Suprapubic skin (tissue), 4 donors: ENCODE measurements at regions not wholly inside any gene's neighbourhood (a gene's known extent, or its start where the extent isn't known, plus 50 kb on each side); places are given as distances from the start of the nearest gene placed in this dataset.

Source experiments
- DNase-seq, 2 donors: peaks; one replicate each; pipeline ENCODE4 v3.0.0-alpha.2; 2019; ENCODE audit warnings: low spot score in 2 of 2
- H3K27ac ChIP-seq: fragments of 200-600 bp; sonication (generic); one replicate; pipeline ENCODE4 v1.5.1; 2019
- H3K27me3 ChIP-seq: fragments of 200-600 bp; sonication (generic); one replicate; pipeline ENCODE4 v1.5.1; 2019
- H3K36me3 ChIP-seq: fragments of 200-600 bp; sonication (generic); one replicate; pipeline ENCODE4 v1.5.1; 2019
- H3K4me1 ChIP-seq: fragments of 200-600 bp; sonication (generic); one replicate; pipeline ENCODE4 v1.5.1; 2019
- H3K4me3 ChIP-seq: fragments of 200-600 bp; sonication (generic); one replicate; pipeline ENCODE4 v1.5.1; 2019; ENCODE audit warnings: mild to moderate bottlenecking
- H3K9me3 ChIP-seq: fragments of 200-600 bp; sonication (generic); one replicate; pipeline ENCODE4 v1.5.1; 2019
- EP300 ChIP-seq: sonication (generic); formaldehyde crosslinking; IDR thresholded peaks from one replicate; pipeline ENCODE4 v1.6.1; 2017; ENCODE audit warnings: antibody characterized with exemption
- POLR2A ChIP-seq, 2 donors: fragments of 450-650 bp; IDR thresholded peaks; one replicate each; pipeline ENCODE4 v1.6.1; 2017; ENCODE audit warnings: antibody characterized with exemption in 2 of 2, mild to moderate bottlenecking in 2 of 2, moderate library complexity in 2 of 2
- POLR2AphosphoS5 ChIP-seq, 3 donors: sonication (generic); formaldehyde crosslinking; IDR thresholded peaks; one replicate each; pipeline ENCODE4 v1.6.1; 2017; ENCODE audit warnings: antibody characterized with exemption in 3 of 3
- WGBS: methylation state at CpG from one replicate; pipeline ENCODE4 v1.1.5; 2018; 5-methylcytosine and 5-hydroxymethylcytosine counted together
- TF ChIP-seq, protein P1 (sequence below), 2 donors: fragments of 200-600 bp in 1 of 2; fragments of 450-650 bp in 1 of 2; sonication (generic) in 1 of 2; IDR thresholded peaks; one replicate each; pipeline ENCODE4 v1.5.1; 2016 to 2019; ENCODE audit warnings: antibody characterized with exemption in 2 of 2, mild to moderate bottlenecking in 1 of 2, moderate library complexity in 1 of 2

DNA sequence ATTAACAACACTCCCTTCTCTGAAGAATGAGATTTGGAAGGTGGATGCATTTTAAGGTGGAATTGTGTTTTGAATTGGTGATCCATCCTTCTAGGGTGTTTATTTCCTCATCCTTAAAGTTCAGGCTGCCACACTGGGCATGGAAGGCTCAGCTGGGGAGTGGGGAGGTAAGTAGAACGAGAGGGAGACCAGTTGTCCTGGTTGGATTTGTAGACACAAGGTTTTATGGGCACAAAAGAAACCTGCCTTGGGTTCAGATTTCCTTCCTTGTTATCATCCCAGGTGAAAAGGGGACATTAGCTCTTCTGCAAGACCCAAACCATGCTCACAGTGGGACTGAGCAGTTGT, 101.0 kb upstream of the SIX3 start:
- 81% methylated on average over 1 of the region's 1 CpG for WGBS
- no peak for TF ChIP-seq POLR2AphosphoS5 (IDR thresholded peaks at IDR 0.05)
- no peak for TF ChIP-seq EP300
- Histone ChIP-seq H3K9me3 (no peaks in the 10 kb centered on the region), H3K4me1 (no peaks in the 10 kb centered on the region), H3K36me3 (no peaks in the 10 kb centered on the region), H3K4me3 (no peak overlapping the region), H3K27ac (no peak overlapping the region), H3K27me3 (no peaks in the 10 kb centered on the region)
- no peak for DNase-seq

DNA sequence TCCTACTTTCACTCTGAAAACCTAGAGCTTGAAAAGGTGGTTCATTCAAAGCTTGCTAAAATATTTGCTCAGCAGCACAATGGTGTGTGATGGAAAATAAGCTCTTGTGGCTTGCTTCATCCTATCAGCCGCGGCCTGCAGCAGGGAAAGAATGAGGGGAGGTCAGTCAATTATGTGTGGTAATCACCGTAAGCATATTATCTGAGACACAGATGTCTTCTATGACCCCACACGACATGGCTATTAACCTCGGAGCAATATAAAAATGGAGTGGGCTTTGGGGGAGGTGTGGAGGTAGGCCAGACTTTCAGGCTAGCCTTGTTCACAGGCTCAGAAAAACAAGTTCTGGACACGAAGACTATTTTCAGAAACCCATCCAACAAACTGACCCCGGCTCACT, 98.4 kb upstream of the SIX3 start:
- Histone ChIP-seq H3K9me3 (no peaks in the 10 kb centered on the region), H3K4me1 (no peaks in the 10 kb centered on the region), H3K27me3 (peaks cover 3% of the 10 kb centered on the region), H3K36me3 (no peaks in the 10 kb centered on the region), H3K27ac (no peak overlapping the region), H3K4me3 (no peak overlapping the region)
- TF ChIP-seq, protein P1, sequence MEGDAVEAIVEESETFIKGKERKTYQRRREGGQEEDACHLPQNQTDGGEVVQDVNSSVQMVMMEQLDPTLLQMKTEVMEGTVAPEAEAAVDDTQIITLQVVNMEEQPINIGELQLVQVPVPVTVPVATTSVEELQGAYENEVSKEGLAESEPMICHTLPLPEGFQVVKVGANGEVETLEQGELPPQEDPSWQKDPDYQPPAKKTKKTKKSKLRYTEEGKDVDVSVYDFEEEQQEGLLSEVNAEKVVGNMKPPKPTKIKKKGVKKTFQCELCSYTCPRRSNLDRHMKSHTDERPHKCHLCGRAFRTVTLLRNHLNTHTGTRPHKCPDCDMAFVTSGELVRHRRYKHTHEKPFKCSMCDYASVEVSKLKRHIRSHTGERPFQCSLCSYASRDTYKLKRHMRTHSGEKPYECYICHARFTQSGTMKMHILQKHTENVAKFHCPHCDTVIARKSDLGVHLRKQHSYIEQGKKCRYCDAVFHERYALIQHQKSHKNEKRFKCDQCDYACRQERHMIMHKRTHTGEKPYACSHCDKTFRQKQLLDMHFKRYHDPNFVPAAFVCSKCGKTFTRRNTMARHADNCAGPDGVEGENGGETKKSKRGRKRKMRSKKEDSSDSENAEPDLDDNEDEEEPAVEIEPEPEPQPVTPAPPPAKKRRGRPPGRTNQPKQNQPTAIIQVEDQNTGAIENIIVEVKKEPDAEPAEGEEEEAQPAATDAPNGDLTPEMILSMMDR (IDR thresholded peaks at IDR 0.05) = no peak
- TF ChIP-seq POLR2A (IDR thresholded peaks at IDR 0.05) (no peak), POLR2AphosphoS5 (IDR thresholded peaks at IDR 0.05) (no peak), EP300 (no peak)
- 79% methylated on average over 7 of the region's 7 CpGs for WGBS
- DNase-seq = no peak

DNA sequence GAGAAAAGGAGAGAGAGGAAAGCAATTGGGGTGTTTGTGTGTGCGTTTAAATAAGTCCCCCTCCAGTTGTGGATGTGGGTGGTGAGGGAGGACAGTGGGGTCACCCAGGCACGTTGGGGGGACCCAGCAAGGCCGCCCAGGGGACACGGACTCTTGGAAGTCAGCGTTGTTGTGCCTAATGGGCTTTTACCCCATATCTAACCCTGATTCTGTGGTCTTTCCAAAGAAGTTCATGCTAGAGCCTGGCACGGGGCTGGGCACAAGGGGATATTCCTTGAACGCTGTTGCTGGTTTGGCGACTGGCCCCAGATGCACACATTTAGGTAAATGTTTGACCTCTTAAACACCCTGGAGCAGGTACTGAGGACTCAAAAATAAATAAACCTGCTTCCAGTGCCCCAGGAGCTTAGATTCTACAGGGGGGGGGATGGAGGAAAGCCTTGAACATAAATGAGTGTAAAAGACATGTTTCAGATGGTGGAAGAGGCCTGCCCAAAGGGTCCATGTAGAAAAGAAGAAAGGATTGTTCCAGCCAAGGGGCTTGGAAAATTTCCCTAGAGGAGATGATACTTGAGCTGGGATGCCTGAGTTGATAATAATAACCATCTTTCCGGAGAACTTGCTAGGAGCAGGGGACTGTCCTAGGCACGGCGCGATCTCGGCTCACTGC, 97.7 kb upstream of the SIX3 start:
- Histone ChIP-seq H3K4me1 (no peaks in the 10 kb centered on the region), H3K27me3 (peaks cover 6% of the 10 kb centered on the region), H3K9me3 (no peaks in the 10 kb centered on the region), H3K27ac (no peak overlapping the region), H3K36me3 (no peaks in the 10 kb centered on the region), H3K4me3 (no peak overlapping the region)
- no peak for DNase-seq
- no peak for TF ChIP-seq POLR2A (IDR thresholded peaks at IDR 0.05)
- no peak for TF ChIP-seq POLR2AphosphoS5 (IDR thresholded peaks at IDR 0.05)
- TF ChIP-seq EP300 = no peak
- TF ChIP-seq, protein P1 (IDR thresholded peaks at IDR 0.05) = no peak
- 82% methylated on average over 13 of the region's 13 CpGs for WGBS

DNA sequence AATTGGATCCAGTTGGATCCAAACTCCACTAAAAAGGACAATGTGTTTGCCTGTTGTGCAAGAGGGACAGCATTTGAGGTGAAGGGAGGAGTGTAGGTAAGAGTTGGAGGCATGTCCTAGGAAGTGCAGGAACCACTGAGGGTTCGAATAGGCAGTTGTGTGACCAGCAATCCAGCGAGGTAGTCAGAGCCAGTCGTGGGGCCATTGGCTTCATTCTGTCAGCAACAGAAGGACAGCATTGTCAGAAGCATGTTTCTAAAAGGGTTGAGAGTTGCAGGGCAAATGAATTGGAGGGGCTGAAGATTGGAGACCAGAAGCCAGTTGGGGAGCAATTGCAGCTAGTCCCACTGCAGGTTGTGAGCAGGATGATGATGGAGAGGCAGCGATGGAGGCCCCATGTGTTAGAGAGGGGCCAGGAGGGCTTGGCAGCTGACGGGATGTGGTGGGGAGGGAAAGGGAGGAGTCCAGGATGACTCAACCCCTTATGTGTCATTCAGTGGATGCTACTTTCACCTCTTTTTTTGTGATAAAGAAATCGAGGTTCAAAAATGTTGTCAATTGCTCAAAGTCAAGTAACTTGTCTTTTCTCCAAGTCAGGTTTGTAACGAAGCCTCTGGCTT, 96.7 kb upstream of the SIX3 start:
- Histone ChIP-seq H3K36me3 (no peaks in the 10 kb centered on the region), H3K27ac (no peak overlapping the region), H3K27me3 (peaks cover 14% of the 10 kb centered on the region), H3K9me3 (no peaks in the 10 kb centered on the region), H3K4me1 (no peaks in the 10 kb centered on the region), H3K4me3 (no peak overlapping the region)
- 68% methylated on average over 7 of the region's 7 CpGs for WGBS
- TF ChIP-seq POLR2AphosphoS5 (IDR thresholded peaks at IDR 0.05) (no peak), POLR2A (IDR thresholded peaks at IDR 0.05) (no peak), EP300 (no peak)
- TF ChIP-seq, protein P1 (IDR thresholded peaks at IDR 0.05) = no peak
- DNase-seq = no peak

DNA sequence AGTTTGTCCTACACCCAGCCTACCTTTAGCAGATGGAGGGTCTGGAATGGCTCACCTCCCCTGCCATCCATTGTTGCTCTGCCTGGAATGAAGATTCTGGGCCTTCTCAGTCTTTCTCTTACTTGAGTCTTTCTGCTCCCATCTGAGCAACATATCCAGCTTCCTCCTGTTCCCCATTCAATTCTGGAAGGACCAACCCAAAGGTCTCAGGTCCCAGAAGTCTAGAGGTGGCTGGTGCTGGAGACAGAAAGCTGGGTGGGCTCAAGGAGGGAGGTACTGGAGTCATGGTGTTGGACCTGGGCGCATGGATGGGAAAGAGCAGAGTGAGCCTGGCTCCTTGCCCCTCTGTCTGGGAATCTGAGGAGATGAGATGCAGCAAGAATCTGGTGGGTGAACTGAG, 93.5 kb upstream of the SIX3 start:
- H3K27ac ChIP-seq = no peak overlapping the region
- H3K9me3 ChIP-seq = no peaks in the 10 kb centered on the region
- no peak for DNase-seq
- TF ChIP-seq, protein P1 (IDR thresholded peaks at IDR 0.05) = no peak
- no peak for TF ChIP-seq EP300
- no peak for TF ChIP-seq POLR2AphosphoS5 (IDR thresholded peaks at IDR 0.05)
- TF ChIP-seq POLR2A (IDR thresholded peaks at IDR 0.05) = no peak
- 100% methylated on average over 1 of the region's 1 CpG for WGBS
- H3K27me3 ChIP-seq = peaks cover 21% of the 10 kb centered on the region
- H3K4me1 ChIP-seq = no peaks in the 10 kb centered on the region
- no peaks in the 10 kb centered on the region for H3K36me3 ChIP-seq
- no peak overlapping the region for H3K4me3 ChIP-seq
